Islet of Langerhans (tissue), 1 donor: ENCODE measurements at regions not wholly inside any gene's neighbourhood (a gene's known extent, or its start where the extent isn't known, plus 50 kb on each side); places are given as distances from the start of the nearest gene placed in this dataset.

Experiments
- FAIRE-seq: peaks from one replicate; lab custom pipeline; 2011; peaks lifted over from hg19 to GRCh38; lab: Jason Lieb, UNC

- no peak for FAIRE-seq
Observed at GRCh38 chr10:78274491-78274890, 240.8 kb downstream of the RPS24 start.

GRCh38 chr10:78276139-78276538, 242.5 kb downstream of the RPS24 start:
- no peak for FAIRE-seq

GRCh38 chr10:78277314-78278057, 243.8 kb downstream of the RPS24 start:
- FAIRE-seq: no peak

GRCh38 chr10:78278058-78278404, 244.4 kb downstream of the RPS24 start:
- FAIRE-seq: no peak

- no peak for FAIRE-seq
Observed at GRCh38 chr10:78279756-78280155, 246.1 kb downstream of the RPS24 start.

GRCh38 chr10:78280604-78281003, 246.9 kb downstream of the RPS24 start:
- no peak for FAIRE-seq

- no peak for FAIRE-seq
Observed at GRCh38 chr10:78281627-78282026, 248.0 kb downstream of the RPS24 start.

- FAIRE-seq: no peak
Observed at GRCh38 chr10:78283069-78283682, 249.5 kb downstream of the RPS24 start.

- FAIRE-seq: no peak
Observed at GRCh38 chr10:78284381-78284780, 250.7 kb downstream of the RPS24 start.

GRCh38 chr10:78285226-78285625, 251.6 kb downstream of the RPS24 start:
- no peak for FAIRE-seq

- FAIRE-seq: no peak
Observed at GRCh38 chr10:78286186-78286585, 252.5 kb downstream of the RPS24 start.

GRCh38 chr10:78286668-78287067, 253.0 kb downstream of the RPS24 start:
- no peak for FAIRE-seq

GRCh38 chr10:78287618-78288017, 254.0 kb downstream of the RPS24 start:
- no peak for FAIRE-seq

- FAIRE-seq: no peak
Observed at GRCh38 chr10:78288663-78289062, 255.0 kb downstream of the RPS24 start.

- FAIRE-seq: no peak
Observed at GRCh38 chr10:78290131-78290750, 256.6 kb downstream of the RPS24 start.

- FAIRE-seq: no peak
Observed at GRCh38 chr10:78291722-78292121, 258.1 kb downstream of the RPS24 start.

GRCh38 chr10:78292250-78292981, 258.8 kb downstream of the RPS24 start:
- no peak for FAIRE-seq

- no peak for FAIRE-seq
Observed at GRCh38 chr10:78292982-78293865, 259.6 kb downstream of the RPS24 start.

- no peak for FAIRE-seq
Observed at GRCh38 chr10:78295242-78295641, 261.6 kb downstream of the RPS24 start.

- no peak for FAIRE-seq
Observed at GRCh38 chr10:78296785-78297184, 263.1 kb downstream of the RPS24 start.

GRCh38 chr10:78297997-78298396, 264.3 kb downstream of the RPS24 start:
- FAIRE-seq: no peak

- FAIRE-seq: no peak
Observed at GRCh38 chr10:78298835-78299234, 265.2 kb downstream of the RPS24 start.
